ENCODE measurements at regions not wholly inside any gene's neighbourhood (a gene's known extent, or its start where the extent isn't known, plus 50 kb on each side); places are given as distances from the start of the nearest gene placed in this dataset.
"Not testable (repeated sequence)": the region's sequence is repeated elsewhere in the genome, so short reads cannot be mapped to it uniquely, and the experiment has no call there.

GRCh38 chr5:28666110-28666509, 1627.7 kb upstream of the CDH9 start:
- Mint-ChIP-seq H3K4me3 (no peak overlapping the region), H3K36me3 (no peaks in the 10 kb centered on the region), H3K9me3 (peaks cover 25% of the 10 kb centered on the region), H3K27ac (no peak overlapping the region), H3K4me1 (ENCODE audit: low read depth) (no peaks in the 10 kb centered on the region), H3K27me3 (no peaks in the 10 kb centered on the region)
- intact Hi-C loops (cut with micrococcal nuclease) = no loop called here
- ChIA-PET POLR2A (no interaction called here), CTCF (no interaction called here)
- no peak for DNase-seq

- no peaks in the 10 kb centered on the region for H3K27me3 Mint-ChIP-seq
Observed at GRCh38 chr5:28648108-28648507, 1609.7 kb upstream of the CDH9 start.

GRCh38 chr5:28632607-28633006, 1594.2 kb upstream of the CDH9 start:
- peaks cover 20% of the 10 kb centered on the region for H3K9me3 Mint-ChIP-seq
- no peak overlapping the region for H3K27ac Mint-ChIP-seq
- H3K4me1 Mint-ChIP-seq (ENCODE audit: low read depth) = no peaks in the 10 kb centered on the region
- H3K4me3 Mint-ChIP-seq = no peak overlapping the region
- DNase-seq = no peak
- CTCF ChIA-PET = no interaction called here
- no peaks in the 10 kb centered on the region for H3K36me3 Mint-ChIP-seq
- POLR2A ChIA-PET = no interaction called here
- no peaks in the 10 kb centered on the region for H3K27me3 Mint-ChIP-seq
- intact Hi-C loops (cut with micrococcal nuclease) = no loop called here

More at GRCh38 chr5:28648108-28648507, 1609.7 kb upstream of the CDH9 start:
- Mint-ChIP-seq H3K36me3 (no peaks in the 10 kb centered on the region), H3K9me3 (peaks cover 22% of the 10 kb centered on the region), H3K4me3 (no peak overlapping the region), H3K27ac (no peak overlapping the region), H3K4me1 (ENCODE audit: low read depth) (no peaks in the 10 kb centered on the region)
- intact Hi-C loops (cut with micrococcal nuclease) = no loop called here
- ChIA-PET POLR2A (no interaction called here), CTCF (no interaction called here)
- DNase-seq = no peak

- peaks cover 30% of the 10 kb centered on the region for H3K9me3 Mint-ChIP-seq
- no peaks in the 10 kb centered on the region for H3K27me3 Mint-ChIP-seq
- CTCF ChIA-PET = no interaction called here
- H3K4me3 Mint-ChIP-seq = no peak overlapping the region
- no peak overlapping the region for H3K27ac Mint-ChIP-seq
- POLR2A ChIA-PET = no interaction called here
- intact Hi-C loops (cut with micrococcal nuclease) = no loop called here
- no peak for DNase-seq
- H3K4me1 Mint-ChIP-seq (ENCODE audit: low read depth) = no peaks in the 10 kb centered on the region
- no peaks in the 10 kb centered on the region for H3K36me3 Mint-ChIP-seq
Observed at GRCh38 chr5:28603869-28604268, 1565.5 kb upstream of the CDH9 start.

- H3K27ac Mint-ChIP-seq = no peak overlapping the region
- intact Hi-C loops (cut with micrococcal nuclease) = no loop called here
- no peaks in the 10 kb centered on the region for H3K36me3 Mint-ChIP-seq
- H3K27me3 Mint-ChIP-seq = no peaks in the 10 kb centered on the region
- no peak for DNase-seq
- ChIA-PET CTCF (no interaction called here), POLR2A (no interaction called here)
- H3K4me3 Mint-ChIP-seq = no peak overlapping the region
- H3K4me1 Mint-ChIP-seq (ENCODE audit: low read depth) = no peaks in the 10 kb centered on the region
- H3K9me3 Mint-ChIP-seq = peaks cover 21% of the 10 kb centered on the region
Observed at GRCh38 chr5:28602429-28602828, 1564.0 kb upstream of the CDH9 start.

GRCh38 chr5:28596707-28597106, 1558.3 kb upstream of the CDH9 start:
- H3K9me3 Mint-ChIP-seq = peaks cover 18% of the 10 kb centered on the region
- H3K27me3 Mint-ChIP-seq; intact Hi-C loops (cut with micrococcal nuclease); H3K36me3 Mint-ChIP-seq; DNase-seq; H3K4me3 Mint-ChIP-seq; H3K27ac Mint-ChIP-seq; H3K4me1 Mint-ChIP-seq (ENCODE audit: low read depth); CTCF ChIA-PET; POLR2A ChIA-PET: not testable (repeated sequence)

- no peak for DNase-seq
- no peaks in the 10 kb centered on the region for H3K27me3 Mint-ChIP-seq
- H3K9me3 Mint-ChIP-seq = peaks cover 51% of the 10 kb centered on the region
- no peak overlapping the region for H3K4me3 Mint-ChIP-seq
- POLR2A ChIA-PET = no interaction called here
- H3K4me1 Mint-ChIP-seq (ENCODE audit: low read depth) = no peaks in the 10 kb centered on the region
- CTCF ChIA-PET = no interaction called here
- H3K27ac Mint-ChIP-seq = no peak overlapping the region
- intact Hi-C loops (cut with micrococcal nuclease) = no loop called here
- H3K36me3 Mint-ChIP-seq = no peaks in the 10 kb centered on the region
Observed at GRCh38 chr5:28580616-28581015, 1542.2 kb upstream of the CDH9 start.

GRCh38 chr5:28576022-28576421, 1537.6 kb upstream of the CDH9 start:
- Mint-ChIP-seq H3K27me3 (no peaks in the 10 kb centered on the region), H3K36me3 (no peaks in the 10 kb centered on the region), H3K27ac (no peak overlapping the region), H3K9me3 (peaks cover 55% of the 10 kb centered on the region), H3K4me1 (ENCODE audit: low read depth) (no peaks in the 10 kb centered on the region), H3K4me3 (no peak overlapping the region)
- intact Hi-C loops (cut with micrococcal nuclease) = no loop called here
- ChIA-PET CTCF (no interaction called here), POLR2A (no interaction called here)
- DNase-seq = no peak

GRCh38 chr5:28575368-28575767, 1537.0 kb upstream of the CDH9 start:
- POLR2A ChIA-PET = no interaction called here
- CTCF ChIA-PET = no interaction called here
- Mint-ChIP-seq H3K9me3 (peaks cover 49% of the 10 kb centered on the region), H3K4me1 (ENCODE audit: low read depth) (no peaks in the 10 kb centered on the region), H3K27me3 (no peaks in the 10 kb centered on the region), H3K4me3 (no peak overlapping the region), H3K36me3 (no peaks in the 10 kb centered on the region), H3K27ac (no peak overlapping the region)
- intact Hi-C loops (cut with micrococcal nuclease) = no loop called here
- DNase-seq = no peak

- no peak for DNase-seq
- POLR2A ChIA-PET = no interaction called here
- Mint-ChIP-seq H3K27ac (no peak overlapping the region), H3K4me3 (no peak overlapping the region), H3K36me3 (no peaks in the 10 kb centered on the region), H3K9me3 (peaks cover 44% of the 10 kb centered on the region), H3K4me1 (ENCODE audit: low read depth) (no peaks in the 10 kb centered on the region), H3K27me3 (no peaks in the 10 kb centered on the region)
- CTCF ChIA-PET = no interaction called here
- intact Hi-C loops (cut with micrococcal nuclease) = no loop called here
Observed at GRCh38 chr5:28574606-28575005, 1536.2 kb upstream of the CDH9 start.

GRCh38 chr5:28567048-28567447, 1528.7 kb upstream of the CDH9 start:
- Mint-ChIP-seq H3K4me3 (no peak overlapping the region), H3K27me3 (no peaks in the 10 kb centered on the region), H3K4me1 (ENCODE audit: low read depth) (no peaks in the 10 kb centered on the region), H3K36me3 (no peaks in the 10 kb centered on the region), H3K9me3 (peaks cover 16% of the 10 kb centered on the region), H3K27ac (no peak overlapping the region)
- intact Hi-C loops (cut with micrococcal nuclease) = no loop called here
- POLR2A ChIA-PET = no interaction called here
- no peak for DNase-seq
- CTCF ChIA-PET = no interaction called here

GRCh38 chr5:28561522-28561921, 1523.1 kb upstream of the CDH9 start:
- POLR2A ChIA-PET = no interaction called here
- DNase-seq = no peak
- CTCF ChIA-PET = no interaction called here
- intact Hi-C loops (cut with micrococcal nuclease) = no loop called here
- H3K9me3 Mint-ChIP-seq = peaks cover 22% of the 10 kb centered on the region
- H3K27ac Mint-ChIP-seq = no peak overlapping the region
- H3K4me1 Mint-ChIP-seq (ENCODE audit: low read depth) = no peaks in the 10 kb centered on the region
- no peaks in the 10 kb centered on the region for H3K27me3 Mint-ChIP-seq
- no peaks in the 10 kb centered on the region for H3K36me3 Mint-ChIP-seq
- no peak overlapping the region for H3K4me3 Mint-ChIP-seq

GRCh38 chr5:28558196-28558595, 1519.8 kb upstream of the CDH9 start:
- DNase-seq = no peak
- ChIA-PET POLR2A (no interaction called here), CTCF (no interaction called here)
- H3K36me3 Mint-ChIP-seq = no peaks in the 10 kb centered on the region
- intact Hi-C loops (cut with micrococcal nuclease) = no loop called here
- H3K4me1 Mint-ChIP-seq (ENCODE audit: low read depth) = no peaks in the 10 kb centered on the region
- peaks cover 17% of the 10 kb centered on the region for H3K9me3 Mint-ChIP-seq
- no peak overlapping the region for H3K4me3 Mint-ChIP-seq
- no peak overlapping the region for H3K27ac Mint-ChIP-seq
- H3K27me3 Mint-ChIP-seq = no peaks in the 10 kb centered on the region

- CTCF ChIA-PET = no interaction called here
- POLR2A ChIA-PET = no interaction called here
- no peaks in the 10 kb centered on the region for H3K4me1 Mint-ChIP-seq (ENCODE audit: low read depth)
- H3K27ac Mint-ChIP-seq = no peak overlapping the region
- H3K27me3 Mint-ChIP-seq = no peaks in the 10 kb centered on the region
- DNase-seq = no peak
- intact Hi-C loops (cut with micrococcal nuclease) = no loop called here
- peaks cover 15% of the 10 kb centered on the region for H3K9me3 Mint-ChIP-seq
- H3K36me3 Mint-ChIP-seq = no peaks in the 10 kb centered on the region
- no peak overlapping the region for H3K4me3 Mint-ChIP-seq
Observed at GRCh38 chr5:28557114-28557513, 1518.7 kb upstream of the CDH9 start.

Data from activated CD4-positive, alpha-beta memory T cell treated with anti-CD3 and anti-CD28 coated beads for 36 hours (primary cell).